PC-9 (cell line): ENCODE measurements at regions not wholly inside any gene's neighbourhood (a gene's known extent, or its start where the extent isn't known, plus 50 kb on each side); places are given as distances from the start of the nearest gene placed in this dataset.

Experiments used
- CTCF ChIP-seq: fragments of 200-600 bp; sonication (generic); conservative IDR thresholded peaks from 2 replicates; pipeline ENCODE4 v1.6.1; 2017; ENCODE audit warnings: mixed run types, antibody characterized with exemption, mild to moderate bottlenecking, moderate library complexity
- EZH2 ChIP-seq: fragments of 200-600 bp; sonication (generic); IDR thresholded peaks from 2 replicates; pipeline ENCODE4 v1.8.0; 2017; ENCODE audit warnings: antibody characterized with exemption, low read depth

GRCh38 chr12:115208098-115208497 is 524.1 kb upstream of the TBX3 start:
- TF ChIP-seq EZH2: no peak
- no peak for TF ChIP-seq CTCF
